Smooth muscle cell (in vitro differentiated cells): ENCODE measurements at regions not wholly inside any gene's neighbourhood (a gene's known extent, or its start where the extent isn't known, plus 50 kb on each side); places are given as distances from the start of the nearest gene placed in this dataset.

Experiments
- DNase-seq: peaks from one replicate; lab custom pipeline; 2025; ENCODE audit not compliant: unreplicated experiment; lab: John Stamatoyannopoulos, UW
- H2AFZ ChIP-seq: fragments of 200-600 bp; sonication (generic); 2 replicates; pipeline ENCODE4 v1.6.0; 2016; ENCODE audit warnings: antibody characterized with exemption, low read depth, mild to moderate bottlenecking
- H3F3A ChIP-seq: fragments of 200-600 bp; sonication (generic); 2 replicates; pipeline ENCODE4 v1.6.0; 2017; ENCODE audit warnings: antibody characterized with exemption, low read depth
- H3K27ac ChIP-seq: fragments of 200-600 bp; sonication (generic); 2 replicates; pipeline ENCODE4 v1.5.1; 2016; ENCODE audit warnings: low read depth, mild to moderate bottlenecking
- H3K27me3 ChIP-seq: fragments of 200-600 bp; sonication (generic); 2 replicates; pipeline ENCODE4 v1.6.1; 2016; ENCODE audit warnings: low read depth, mild to moderate bottlenecking
- H3K36me3 ChIP-seq: fragments of 200-600 bp; sonication (generic); 2 replicates; pipeline ENCODE4 v1.5.1; 2016; ENCODE audit warnings: low read depth
- H3K4me1 ChIP-seq: fragments of 200-600 bp; sonication (generic); 2 replicates; pipeline ENCODE4 v1.5.1; 2016; ENCODE audit warnings: low read depth
- H3K4me2 ChIP-seq: fragments of 200-600 bp; sonication (generic); 2 replicates; pipeline ENCODE4 v1.6.0; 2016; ENCODE audit warnings: mild to moderate bottlenecking
- H3K4me3 ChIP-seq: fragments of 200-600 bp; sonication (generic); 2 replicates; pipeline ENCODE4 v1.5.1; 2016; ENCODE audit warnings: mild to moderate bottlenecking
- H3K79me2 ChIP-seq: fragments of 200-600 bp; sonication (generic); 2 replicates; pipeline ENCODE4 v1.6.0; 2016; ENCODE audit warnings: low read depth, mild to moderate bottlenecking
- H3K9ac ChIP-seq: fragments of 200-600 bp; sonication (generic); 2 replicates; pipeline ENCODE4 v1.6.0; 2016; ENCODE audit warnings: low read depth
- H3K9me3 ChIP-seq: fragments of 200-600 bp; sonication (generic); replicated peaks from 2 replicates; pipeline ENCODE4 v1.5.1; 2016; ENCODE audit warnings: low read depth
- H4K20me1 ChIP-seq: fragments of 200-600 bp; sonication (generic); 2 replicates; pipeline ENCODE4 v1.6.0; 2016; ENCODE audit warnings: low read depth
- CTCF ChIP-seq: fragments of 200-600 bp; sonication (generic); IDR thresholded peaks from 2 replicates; pipeline ENCODE4 v1.5.1; 2017; ENCODE audit warnings: borderline replicate concordance, mild to moderate bottlenecking, antibody characterized with exemption; ENCODE audit not compliant: insufficient read depth, poor library complexity, severe bottlenecking
- WGBS: methylation state at CpG from one replicate; pipeline ENCODE4 v1.1.7; 2016; ENCODE audit warnings: low lambda C conversion rate; 5-methylcytosine and 5-hydroxymethylcytosine counted together

GRCh38 chr4:31908261-31908660 is 1188.1 kb downstream of the PCDH7 start:
- H3K27ac ChIP-seq: peak overlapping the region; percentile 81
- H3K36me3 ChIP-seq: no peaks in the 10 kb centered on the region
- no peaks in the 10 kb centered on the region for H3K9me3 ChIP-seq
- H3K9ac ChIP-seq: no peak overlapping the region
- peak overlapping the region; percentile 50 for H2AFZ ChIP-seq
- H3K4me3 ChIP-seq: no peak overlapping the region
- H3K4me1 ChIP-seq: no peaks in the 10 kb centered on the region
- H3K79me2 ChIP-seq: no peaks in the 10 kb centered on the region
- no peak for DNase-seq
- no peaks in the 10 kb centered on the region for H3F3A ChIP-seq
- no peak for TF ChIP-seq CTCF
- WGBS: 66% methylated on average over 3 of the region's 3 CpGs
- no peaks in the 10 kb centered on the region for H4K20me1 ChIP-seq
- no peaks in the 10 kb centered on the region for H3K27me3 ChIP-seq
- peak overlapping the region; percentile 36 for H3K4me2 ChIP-seq

- no peak overlapping the region for H3K4me2 ChIP-seq
- H3K27ac ChIP-seq: no peak overlapping the region
- H3K27me3 ChIP-seq: no peaks in the 10 kb centered on the region
- H2AFZ ChIP-seq: no peak overlapping the region
- TF ChIP-seq CTCF: no peak
- H3K4me1 ChIP-seq: no peaks in the 10 kb centered on the region
- WGBS: 79% methylated on average over 1 of the region's 1 CpG
- H4K20me1 ChIP-seq: no peaks in the 10 kb centered on the region
- H3F3A ChIP-seq: no peaks in the 10 kb centered on the region
- no peaks in the 10 kb centered on the region for H3K9me3 ChIP-seq
- H3K79me2 ChIP-seq: no peaks in the 10 kb centered on the region
- DNase-seq: no peak
- H3K9ac ChIP-seq: no peak overlapping the region
- no peaks in the 10 kb centered on the region for H3K36me3 ChIP-seq
- H3K4me3 ChIP-seq: no peak overlapping the region
Measured at GRCh38 chr4:31917334-31917733, 1197.2 kb downstream of the PCDH7 start.

GRCh38 chr4:31918891-31919290 is 1198.7 kb downstream of the PCDH7 start:
- no peak for TF ChIP-seq CTCF
- 24% methylated on average over 5 of the region's 5 CpGs for WGBS

GRCh38 chr4:31923634-31924033 is 1203.5 kb downstream of the PCDH7 start:
- H3K36me3 ChIP-seq: no peaks in the 10 kb centered on the region
- H3F3A ChIP-seq: no peaks in the 10 kb centered on the region
- TF ChIP-seq CTCF: no peak
- H4K20me1 ChIP-seq: no peaks in the 10 kb centered on the region
- H3K4me1 ChIP-seq: no peaks in the 10 kb centered on the region
- H3K9ac ChIP-seq: no peak overlapping the region
- no peaks in the 10 kb centered on the region for H3K79me2 ChIP-seq
- no peaks in the 10 kb centered on the region for H3K9me3 ChIP-seq
- 95% methylated on average over 4 of the region's 4 CpGs for WGBS
- H3K4me2 ChIP-seq: no peak overlapping the region
- H3K27ac ChIP-seq: no peak overlapping the region
- H2AFZ ChIP-seq: no peak overlapping the region
- DNase-seq: no peak
- H3K27me3 ChIP-seq: no peaks in the 10 kb centered on the region
- H3K4me3 ChIP-seq: no peak overlapping the region

More at GRCh38 chr4:31918891-31919290, 1198.7 kb downstream of the PCDH7 start:
- no peak overlapping the region for H3K9ac ChIP-seq
- H4K20me1 ChIP-seq: no peaks in the 10 kb centered on the region
- no peaks in the 10 kb centered on the region for H3K79me2 ChIP-seq
- H3K9me3 ChIP-seq: no peaks in the 10 kb centered on the region
- H3F3A ChIP-seq: no peaks in the 10 kb centered on the region
- no peak overlapping the region for H3K27ac ChIP-seq
- no peak overlapping the region for H3K4me3 ChIP-seq
- no peak overlapping the region for H2AFZ ChIP-seq
- H3K4me1 ChIP-seq: no peaks in the 10 kb centered on the region
- H3K36me3 ChIP-seq: no peaks in the 10 kb centered on the region
- H3K4me2 ChIP-seq: peak overlapping the region; percentile 34
- no peaks in the 10 kb centered on the region for H3K27me3 ChIP-seq
- DNase-seq: no peak
